ENCODE measurements at regions not wholly inside any gene's neighbourhood (a gene's known extent, or its start where the extent isn't known, plus 50 kb on each side); places are given as distances from the start of the nearest gene placed in this dataset.
"Not testable (repeated sequence)": the region's sequence is repeated elsewhere in the genome, so short reads cannot be mapped to it uniquely, and the experiment has no call there.

GRCh38 chr5:158601118-158601517 lies 498.6 kb downstream of the EBF1 start:
- DNase-seq, result no peak

GRCh38 chr5:158600679-158601078 lies 499.0 kb downstream of the EBF1 start:
- DNase-seq, result no peak

GRCh38 chr5:158599157-158599556 lies 500.6 kb downstream of the EBF1 start:
- no peak for DNase-seq

- no peak for DNase-seq
Observed at GRCh38 chr5:158594595-158595242, 505.0 kb downstream of the EBF1 start.

GRCh38 chr5:158593925-158594324 lies 505.8 kb downstream of the EBF1 start:
- DNase-seq, result no peak

- DNase-seq, result peak; percentile 90
Observed at GRCh38 chr5:158591301-158591863, 508.3 kb downstream of the EBF1 start.

- DNase-seq, result no peak
Observed at GRCh38 chr5:158590746-158591300, 508.9 kb downstream of the EBF1 start.

- DNase-seq, result no peak
Observed at GRCh38 chr5:158589939-158590338, 509.8 kb downstream of the EBF1 start.

GRCh38 chr5:158588617-158589016 lies 511.1 kb downstream of the EBF1 start:
- no peak for DNase-seq

- no peak for DNase-seq
Observed at GRCh38 chr5:158586054-158586453, 513.7 kb downstream of the EBF1 start.

- DNase-seq, result not testable (repeated sequence)
Observed at GRCh38 chr5:158582669-158583068, 517.0 kb downstream of the EBF1 start.

GRCh38 chr5:158573829-158574228 lies 525.9 kb downstream of the EBF1 start:
- DNase-seq, result no peak

GRCh38 chr5:158570502-158570901 lies 529.2 kb downstream of the EBF1 start:
- no peak for DNase-seq

- DNase-seq, result no peak
Observed at GRCh38 chr5:158569534-158569933, 530.2 kb downstream of the EBF1 start.

- no peak for DNase-seq
Observed at GRCh38 chr5:158565017-158565789, 534.5 kb downstream of the EBF1 start.

- no peak for DNase-seq
Observed at GRCh38 chr5:158563760-158564390, 535.8 kb downstream of the EBF1 start.

GRCh38 chr5:158561562-158562190 lies 538.0 kb downstream of the EBF1 start:
- DNase-seq, result no peak

- DNase-seq, result peak; percentile 67
Observed at GRCh38 chr5:158560170-158560569, 539.5 kb downstream of the EBF1 start.

- DNase-seq, result no peak
Observed at GRCh38 chr5:158559643-158560042, 540.1 kb downstream of the EBF1 start.

GRCh38 chr5:158559066-158559465 lies 540.6 kb downstream of the EBF1 start:
- no peak for DNase-seq

- no peak for DNase-seq
Observed at GRCh38 chr5:158553962-158554336, 545.8 kb downstream of the EBF1 start.

- DNase-seq, result no peak
Observed at GRCh38 chr5:158553195-158553961, 546.3 kb downstream of the EBF1 start.
